ENCODE measurements at regions not wholly inside any gene's neighbourhood (a gene's known extent, or its start where the extent isn't known, plus 50 kb on each side); places are given as distances from the start of the nearest gene placed in this dataset.

- H3K4me3 ChIP-seq (replicated peaks in 1 of 2; ENCODE audit: low read depth in 2 of 2, low read length in 2 of 2), result no peak overlapping the region
- TF ChIP-seq CTCF (IDR thresholded peaks at IDR 0.05; ENCODE audit: low read depth, low read length), result no peak
- peak; percentile 70 to 83 for DNase-seq (ENCODE audit: low read depth in 2 of 2)
Observed at GRCh38 chr10:10786109-10787090, 231.3 kb upstream of the CELF2 start.

GRCh38 chr10:10787586-10787985, 230.1 kb upstream of the CELF2 start:
- DNase-seq (ENCODE audit: low read depth in 2 of 2), result no peak
- no peak for TF ChIP-seq CTCF (IDR thresholded peaks at IDR 0.05; ENCODE audit: low read depth, low read length)
- no peak overlapping the region for H3K4me3 ChIP-seq (replicated peaks in 1 of 2; ENCODE audit: low read depth in 2 of 2, low read length in 2 of 2)

GRCh38 chr10:10788761-10789160, 228.9 kb upstream of the CELF2 start:
- TF ChIP-seq CTCF (IDR thresholded peaks at IDR 0.05; ENCODE audit: low read depth, low read length), result no peak
- no peak overlapping the region for H3K4me3 ChIP-seq (replicated peaks in 1 of 2; ENCODE audit: low read depth in 2 of 2, low read length in 2 of 2)
- peak in 1 of 2 donors; percentile 43 for DNase-seq (ENCODE audit: low read depth in 2 of 2)

- DNase-seq (ENCODE audit: low read depth in 2 of 2), result no peak
- no peak overlapping the region for H3K4me3 ChIP-seq (replicated peaks in 1 of 2; ENCODE audit: low read depth in 2 of 2, low read length in 2 of 2)
- no peak for TF ChIP-seq CTCF (IDR thresholded peaks at IDR 0.05; ENCODE audit: low read depth, low read length)
Observed at GRCh38 chr10:10791869-10792268, 225.8 kb upstream of the CELF2 start.

- peak; percentile 95 for DNase-seq (ENCODE audit: low read depth in 2 of 2)
- no peak for TF ChIP-seq CTCF (IDR thresholded peaks at IDR 0.05; ENCODE audit: low read depth, low read length)
- no peak overlapping the region for H3K4me3 ChIP-seq (replicated peaks in 1 of 2; ENCODE audit: low read depth in 2 of 2, low read length in 2 of 2)
Observed at GRCh38 chr10:10792681-10793080, 225.0 kb upstream of the CELF2 start.

GRCh38 chr10:10794046-10794445, 223.6 kb upstream of the CELF2 start:
- DNase-seq (ENCODE audit: low read depth in 2 of 2), result peak in 1 of 2 donors; percentile 30
- H3K4me3 ChIP-seq (replicated peaks in 1 of 2; ENCODE audit: low read depth in 2 of 2, low read length in 2 of 2), result no peak overlapping the region
- no peak for TF ChIP-seq CTCF (IDR thresholded peaks at IDR 0.05; ENCODE audit: low read depth, low read length)
